Peyer's patch (tissue), 4 donors: ENCODE measurements at regions not wholly inside any gene's neighbourhood (a gene's known extent, or its start where the extent isn't known, plus 50 kb on each side); places are given as distances from the start of the nearest gene placed in this dataset.
"Not testable (repeated sequence)": the region's sequence is repeated elsewhere in the genome, so short reads cannot be mapped to it uniquely, and the experiment has no call there.

Source experiments
- DNase-seq, 3 donors: peaks; one replicate each; pipeline ENCODE4 v3.0.0-alpha.2; 2017 to 2019
- H3K27ac ChIP-seq, 4 donors: fragments of 200-600 bp; sonication (generic); one replicate each; pipeline ENCODE4 v1.5.1; 2016 to 2019
- H3K27me3 ChIP-seq, 2 donors: fragments of 200-600 bp; sonication (generic); one replicate each; pipeline ENCODE4 v1.5.1; 2019
- H3K36me3 ChIP-seq, 3 donors: fragments of 200-600 bp; sonication (generic); one replicate each; pipeline ENCODE4 v1.5.1; 2016 to 2019
- H3K4me1 ChIP-seq, 4 donors: fragments of 200-600 bp; sonication (generic); one replicate each; pipeline ENCODE4 v1.5.1; 2016 to 2019
- H3K4me3 ChIP-seq, 4 donors: fragments of 200-600 bp; sonication (generic); 1 replicate in 3 of 4; 2 replicates in 1 of 4; pipeline ENCODE4 v1.5.1; 2016 to 2019; ENCODE audit warnings: mild to moderate bottlenecking in 1 of 4
- H3K9me3 ChIP-seq, 4 donors: fragments of 200-600 bp; sonication (generic); one replicate each; pipeline ENCODE4 v1.5.1; 2016 to 2019; ENCODE audit warnings: mild to moderate bottlenecking in 1 of 4
- CTCF ChIP-seq, 6 experiments: fragments of 450-650 bp in 4 of 6; fragments of 200-600 bp in 2 of 6; sonication (generic) in 1 of 6; IDR thresholded peaks; one replicate each; pipeline ENCODE4 v1.5.1; 2017 to 2019; ENCODE audit warnings: antibody characterized with exemption in 6 of 6, mild to moderate bottlenecking in 3 of 6, moderate library complexity in 1 of 6
- POLR2A ChIP-seq, 2 donors: fragments of 450-650 bp; IDR thresholded peaks; one replicate each; pipeline ENCODE4 v1.5.1; 2017; ENCODE audit warnings: antibody characterized with exemption in 2 of 2, mild to moderate bottlenecking in 2 of 2, moderate library complexity in 2 of 2

DNA sequence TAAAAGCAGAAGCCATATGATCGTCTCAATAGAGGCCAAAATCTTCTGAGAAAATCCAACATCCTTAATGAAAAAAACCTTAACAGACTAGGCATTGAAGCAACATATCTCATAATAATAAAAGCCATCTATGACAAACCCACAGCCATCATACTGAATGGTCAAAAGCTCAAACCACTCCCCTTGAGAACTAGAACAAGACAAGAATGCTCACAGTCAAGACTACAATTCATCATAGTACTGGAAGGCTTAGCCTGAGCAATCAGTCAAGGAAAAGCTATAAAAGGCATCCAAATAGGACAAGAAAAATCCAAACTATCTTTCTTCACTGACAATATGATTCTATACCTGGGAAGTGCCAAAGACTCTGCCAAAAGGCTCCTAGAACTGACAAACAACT is 2668.2 kb upstream of the PCDH20 start:
- no peak for DNase-seq
- TF ChIP-seq CTCF (IDR thresholded peaks at IDR 0.05) (no peak), POLR2A (IDR thresholded peaks at IDR 0.05) (no peak)
- H3K9me3 ChIP-seq, result no peaks in the 10 kb centered on the region

DNA sequence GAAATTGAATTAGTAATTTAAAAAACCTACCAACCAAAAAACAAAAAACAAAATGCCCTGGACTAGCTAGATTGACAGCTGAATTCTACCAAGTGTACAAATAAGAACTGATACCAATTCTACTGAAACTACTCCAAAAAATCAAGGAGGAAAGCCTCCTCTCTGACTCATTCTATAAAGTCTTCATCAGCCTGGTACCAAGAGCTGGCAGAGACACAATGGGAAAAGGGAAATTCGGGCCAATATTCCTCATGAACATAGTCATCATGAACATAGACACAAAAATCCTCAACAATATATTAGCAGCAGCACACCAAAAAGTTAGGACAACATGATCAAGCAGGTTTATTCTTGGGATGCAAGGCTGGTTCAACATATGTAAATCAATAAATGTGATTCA is 2667.7 kb upstream of the PCDH20 start:
- Histone ChIP-seq H3K27me3 (no peaks in the 10 kb centered on the region), H3K27ac (no peak overlapping the region), H3K4me1 (no peaks in the 10 kb centered on the region), H3K36me3 (no peaks in the 10 kb centered on the region), H3K9me3 (peaks cover 0 to 2% (median 0%) of the 10 kb centered on the region in 4 donors), H3K4me3 (no peak overlapping the region)
- no peak for DNase-seq
- no peak for TF ChIP-seq POLR2A (IDR thresholded peaks at IDR 0.05)
- TF ChIP-seq CTCF (IDR thresholded peaks at IDR 0.05), result no peak

More for the DNA sequence above, 2668.2 kb upstream of the PCDH20 start:
- no peaks in the 10 kb centered on the region for H3K36me3 ChIP-seq
- H3K4me1 ChIP-seq, result no peaks in the 10 kb centered on the region
- H3K4me3 ChIP-seq, result no peak overlapping the region
- H3K27ac ChIP-seq, result no peak overlapping the region
- no peaks in the 10 kb centered on the region for H3K27me3 ChIP-seq

DNA sequence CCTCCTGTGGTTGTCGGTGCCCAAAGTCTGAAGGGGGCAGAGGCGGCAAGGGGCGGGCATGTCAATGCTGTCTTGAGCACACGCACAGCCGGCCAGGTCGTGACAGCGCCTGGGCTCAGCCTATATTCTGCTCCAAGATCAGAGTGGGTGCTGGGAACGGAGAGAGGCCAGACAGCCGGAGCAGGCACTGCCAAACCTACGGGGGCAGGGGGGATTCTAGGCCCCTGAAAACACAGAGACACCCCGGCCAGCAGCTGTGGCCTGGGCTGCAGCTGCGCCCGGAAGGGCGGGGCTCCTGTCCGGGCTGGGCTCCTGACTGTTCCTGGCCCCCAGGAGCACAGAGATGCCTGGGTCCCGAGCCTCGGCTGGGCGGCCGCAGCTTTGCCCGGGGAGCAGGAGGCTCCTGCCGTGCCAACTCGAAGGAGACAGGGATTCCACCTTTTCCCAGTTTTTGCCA is 2662.9 kb upstream of the PCDH20 start:
- no peak for DNase-seq
- no peak overlapping the region for H3K27ac ChIP-seq
- H3K4me3 ChIP-seq, result no peak overlapping the region
- no peaks in the 10 kb centered on the region for H3K4me1 ChIP-seq
- H3K36me3 ChIP-seq, result no peaks in the 10 kb centered on the region
- H3K9me3 ChIP-seq, result peaks cover 0 to 2% (median 0%) of the 10 kb centered on the region in 4 donors
- no peaks in the 10 kb centered on the region for H3K27me3 ChIP-seq
- no peak for TF ChIP-seq CTCF (IDR thresholded peaks at IDR 0.05)
- TF ChIP-seq POLR2A (IDR thresholded peaks at IDR 0.05), result no peak

GRCh38 chr13:64078025-64078424 is 2662.4 kb upstream of the PCDH20 start:
- H3K9me3 ChIP-seq, result peaks cover 0 to 2% (median 0%) of the 10 kb centered on the region in 4 donors
- DNase-seq, result no peak

GRCh38 chr13:64077132-64077835 is 2661.6 kb upstream of the PCDH20 start:
- H3K4me1 ChIP-seq, DNase-seq, H3K27me3 ChIP-seq, H3K9me3 ChIP-seq, H3K4me3 ChIP-seq, H3K27ac ChIP-seq, H3K36me3 ChIP-seq: not testable (repeated sequence)

More at GRCh38 chr13:64078025-64078424, 2662.4 kb upstream of the PCDH20 start:
- TF ChIP-seq CTCF (IDR thresholded peaks at IDR 0.05), result no peak
- no peak for TF ChIP-seq POLR2A (IDR thresholded peaks at IDR 0.05)
- Histone ChIP-seq H3K27me3 (no peaks in the 10 kb centered on the region), H3K36me3 (no peaks in the 10 kb centered on the region), H3K4me1 (no peaks in the 10 kb centered on the region), H3K27ac (no peak overlapping the region), H3K4me3 (no peak overlapping the region)

- Histone ChIP-seq H3K27ac (no peak overlapping the region), H3K36me3 (no peaks in the 10 kb centered on the region), H3K4me1 (no peaks in the 10 kb centered on the region), H3K4me3 (no peak overlapping the region), H3K27me3 (no peaks in the 10 kb centered on the region), H3K9me3 (peaks cover 0 to 2% (median 0%) of the 10 kb centered on the region in 4 donors)
- no peak for DNase-seq
- TF ChIP-seq CTCF (IDR thresholded peaks at IDR 0.05) (no peak), POLR2A (IDR thresholded peaks at IDR 0.05) (no peak)
Observed at GRCh38 chr13:64075543-64076271, 2660.1 kb upstream of the PCDH20 start.
